ENCODE measurements at regions not wholly inside any gene's neighbourhood (a gene's known extent, or its start where the extent isn't known, plus 50 kb on each side); places are given as distances from the start of the nearest gene placed in this dataset.
"Not testable (repeated sequence)": the region's sequence is repeated elsewhere in the genome, so short reads cannot be mapped to it uniquely, and the experiment has no call there.

- DNase-seq (ENCODE audit: extremely low read depth in 1 of 11, low read depth in 9 of 11, low spot score in 4 of 11) = peak in 3 of 11 donors; percentile 6 to 11 (median 7)
These were observed 74.6 kb downstream of the AASDHPPT start for GRCh38 chr11:106152013-106152412.

- DNase-seq (ENCODE audit: extremely low read depth in 1 of 11, low read depth in 9 of 11, low spot score in 4 of 11) = no peak
These were observed 75.4 kb downstream of the AASDHPPT start for GRCh38 chr11:106152824-106153223.

GRCh38 chr11:106156290-106156937 lies 79.0 kb downstream of the AASDHPPT start:
- DNase-seq (ENCODE audit: extremely low read depth in 1 of 11, low read depth in 9 of 11, low spot score in 4 of 11) = peak; percentile 33 to 76 (median 63)

GRCh38 chr11:106158406-106158805 lies 80.9 kb downstream of the AASDHPPT start:
- no peak for DNase-seq (ENCODE audit: extremely low read depth in 1 of 11, low read depth in 9 of 11, low spot score in 4 of 11)

- no peak for DNase-seq (ENCODE audit: extremely low read depth in 1 of 11, low read depth in 9 of 11, low spot score in 4 of 11)
These were observed 82.4 kb downstream of the AASDHPPT start for GRCh38 chr11:106159836-106160235.

- no peak for DNase-seq (ENCODE audit: extremely low read depth in 1 of 11, low read depth in 9 of 11, low spot score in 4 of 11)
These were observed 83.0 kb downstream of the AASDHPPT start for GRCh38 chr11:106160494-106160893.

GRCh38 chr11:106161775-106162634 lies 84.5 kb downstream of the AASDHPPT start:
- DNase-seq (ENCODE audit: extremely low read depth in 1 of 11, low read depth in 9 of 11, low spot score in 4 of 11) = no peak

GRCh38 chr11:106167085-106167484 lies 89.6 kb downstream of the AASDHPPT start:
- DNase-seq (ENCODE audit: extremely low read depth in 1 of 11, low read depth in 9 of 11, low spot score in 4 of 11) = no peak

GRCh38 chr11:106172386-106172991 lies 95.0 kb downstream of the AASDHPPT start:
- DNase-seq (ENCODE audit: extremely low read depth in 1 of 11, low read depth in 9 of 11, low spot score in 4 of 11) = no peak

- DNase-seq (ENCODE audit: extremely low read depth in 1 of 11, low read depth in 9 of 11, low spot score in 4 of 11) = no peak
These were observed 95.8 kb downstream of the AASDHPPT start for GRCh38 chr11:106173291-106173690.

- DNase-seq (ENCODE audit: extremely low read depth in 1 of 11, low read depth in 9 of 11, low spot score in 4 of 11) = not testable (repeated sequence)
These were observed 96.5 kb downstream of the AASDHPPT start for GRCh38 chr11:106174003-106174402.

- DNase-seq (ENCODE audit: extremely low read depth in 1 of 11, low read depth in 9 of 11, low spot score in 4 of 11) = no peak
These were observed 99.4 kb downstream of the AASDHPPT start for GRCh38 chr11:106176817-106177216.

- no peak for DNase-seq (ENCODE audit: extremely low read depth in 1 of 11, low read depth in 9 of 11, low spot score in 4 of 11)
These were observed 99.8 kb downstream of the AASDHPPT start for GRCh38 chr11:106177311-106177710.

GRCh38 chr11:106178361-106178760 lies 100.9 kb downstream of the AASDHPPT start:
- DNase-seq (ENCODE audit: extremely low read depth in 1 of 11, low read depth in 9 of 11, low spot score in 4 of 11) = no peak

GRCh38 chr11:106179048-106179447 lies 101.6 kb downstream of the AASDHPPT start:
- no peak for DNase-seq (ENCODE audit: extremely low read depth in 1 of 11, low read depth in 9 of 11, low spot score in 4 of 11)

GRCh38 chr11:106186630-106187029 lies 109.2 kb downstream of the AASDHPPT start:
- no peak for DNase-seq (ENCODE audit: extremely low read depth in 1 of 11, low read depth in 9 of 11, low spot score in 4 of 11)

GRCh38 chr11:106187860-106188456 lies 110.5 kb downstream of the AASDHPPT start:
- no peak for DNase-seq (ENCODE audit: extremely low read depth in 1 of 11, low read depth in 9 of 11, low spot score in 4 of 11)

GRCh38 chr11:106193956-106194355 lies 116.5 kb downstream of the AASDHPPT start:
- no peak for DNase-seq (ENCODE audit: extremely low read depth in 1 of 11, low read depth in 9 of 11, low spot score in 4 of 11)

- DNase-seq (ENCODE audit: extremely low read depth in 1 of 11, low read depth in 9 of 11, low spot score in 4 of 11) = no peak
These were observed 120.0 kb downstream of the AASDHPPT start for GRCh38 chr11:106197438-106197837.
